Fibroblast of peridontal ligament (primary cell): ENCODE measurements at regions not wholly inside any gene's neighbourhood (a gene's known extent, or its start where the extent isn't known, plus 50 kb on each side); places are given as distances from the start of the nearest gene placed in this dataset.

Experiments used
- DNase-seq: peaks from one replicate; pipeline ENCODE4 v3.0.0-alpha.2; 2010; ENCODE audit errors: extremely low read depth

- no peak for DNase-seq
Observed at GRCh38 chr6:94088870-94089269, 669.5 kb upstream of the EPHA7 start.

GRCh38 chr6:94074764-94075163, 655.4 kb upstream of the EPHA7 start:
- DNase-seq = no peak

DNA sequence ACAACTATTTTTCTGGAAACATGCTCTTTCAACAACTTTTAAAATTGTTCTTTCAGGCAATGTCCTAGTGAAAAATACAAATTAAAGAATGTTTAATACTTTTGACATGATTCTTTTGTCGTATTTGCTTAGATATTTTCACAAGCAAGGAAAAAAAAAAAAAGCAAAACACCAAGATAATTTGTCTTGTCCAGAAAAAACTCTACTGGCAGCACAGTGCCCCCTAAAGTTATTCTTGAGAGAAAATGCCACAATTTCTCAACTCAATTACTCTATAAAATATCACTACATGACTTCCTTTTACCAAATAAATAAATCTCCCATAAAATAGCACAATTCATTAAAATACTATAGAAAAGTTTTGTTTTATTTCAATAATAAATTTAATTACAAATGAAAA, 652.5 kb upstream of the EPHA7 start:
- no peak for DNase-seq

GRCh38 chr6:94065707-94066337, 646.5 kb upstream of the EPHA7 start:
- DNase-seq = no peak

GRCh38 chr6:94052749-94053148, 633.4 kb upstream of the EPHA7 start:
- DNase-seq = no peak

DNA sequence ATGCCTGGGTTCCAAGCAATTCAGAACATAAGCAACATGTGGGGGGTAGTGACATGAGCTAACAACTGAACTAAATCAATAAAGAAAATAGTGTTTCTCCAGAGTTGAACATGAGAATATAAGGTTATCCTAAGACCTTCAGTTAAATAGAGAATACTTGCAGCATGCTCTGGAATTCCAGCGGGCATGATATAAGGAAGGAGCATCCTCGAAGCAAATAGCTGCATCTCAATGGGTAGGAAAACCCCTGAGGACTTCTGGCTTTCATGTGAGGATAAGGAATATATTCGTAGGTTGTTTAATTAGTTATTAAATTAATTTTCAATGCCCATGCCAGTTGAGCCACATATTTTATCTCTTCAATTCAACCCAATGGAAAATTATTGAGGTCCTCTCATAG, 631.2 kb upstream of the EPHA7 start:
- no peak for DNase-seq

DNA sequence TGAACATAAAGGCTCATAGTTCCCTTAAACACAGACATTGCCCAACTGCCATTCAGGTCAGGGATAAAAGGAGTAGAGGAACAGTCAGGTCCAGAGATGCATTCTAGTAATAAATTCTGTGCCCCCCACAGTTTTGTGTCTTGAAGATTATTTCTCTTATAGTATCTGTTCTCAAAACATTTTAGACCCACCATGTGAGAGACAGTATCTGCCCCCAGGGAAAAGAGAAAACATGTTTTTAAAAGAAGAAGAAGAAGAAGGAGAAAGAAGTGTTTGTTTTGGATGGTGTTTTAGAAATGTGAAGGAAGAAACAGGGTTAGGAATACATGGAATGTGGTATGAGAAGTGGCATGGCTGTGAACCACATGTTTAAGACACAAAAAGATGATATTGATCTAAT, 629.6 kb upstream of the EPHA7 start:
- DNase-seq = no peak

GRCh38 chr6:94045099-94045829, 625.9 kb upstream of the EPHA7 start:
- DNase-seq = no peak

DNA sequence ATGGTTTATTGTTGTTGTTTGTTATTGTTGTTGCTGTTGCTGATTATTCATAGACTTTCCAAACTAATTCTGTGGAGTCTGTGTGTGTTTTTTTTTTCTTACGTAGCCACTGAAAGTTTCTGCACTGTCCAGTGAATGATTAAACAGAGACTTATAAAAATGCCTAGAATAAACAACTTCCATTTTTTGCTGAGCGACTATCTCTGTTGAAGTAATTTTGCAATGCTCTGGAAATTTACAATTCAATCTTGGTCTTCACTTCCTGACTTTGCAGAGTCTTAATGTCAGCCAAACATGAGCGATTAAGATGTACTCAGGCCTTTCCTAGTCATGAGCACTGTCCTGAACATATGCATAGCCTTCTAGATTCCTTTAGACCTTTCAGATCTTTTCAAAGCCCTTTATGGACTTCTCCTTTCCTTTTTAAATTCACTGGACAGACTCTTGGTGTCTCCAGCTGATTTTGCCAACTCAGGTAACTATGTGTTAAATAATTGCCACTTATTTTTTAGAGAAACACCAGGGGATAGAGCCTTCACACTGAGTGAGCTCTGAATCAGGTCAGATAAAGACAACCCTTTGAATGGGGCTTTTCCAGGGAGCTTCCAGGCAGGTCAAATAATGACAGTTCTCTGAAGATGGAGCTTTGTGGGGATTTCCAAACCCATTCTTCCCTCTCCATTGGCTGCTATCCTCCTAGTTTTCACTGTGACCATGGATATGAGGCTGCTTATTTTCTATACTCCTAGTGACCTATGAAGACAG, 622.8 kb upstream of the EPHA7 start:
- DNase-seq = no peak

DNA sequence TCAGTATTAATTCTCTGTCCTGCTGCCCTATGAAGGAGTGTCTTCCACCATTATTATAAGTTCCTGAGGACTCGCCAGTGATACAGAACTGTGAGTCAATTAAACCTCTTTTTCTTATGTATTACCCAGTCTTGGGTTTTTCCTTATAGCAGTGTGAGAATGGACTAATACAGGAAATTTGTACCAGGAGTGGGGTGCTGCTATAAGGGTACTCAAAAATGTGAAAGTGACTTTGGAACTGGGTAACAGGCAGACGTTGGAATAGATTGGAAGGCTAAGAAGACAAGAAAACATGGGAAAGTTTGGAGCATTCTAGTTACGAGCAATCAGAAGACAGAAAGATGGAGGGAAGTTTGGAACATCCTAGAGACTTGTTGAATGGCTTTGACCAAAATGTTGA, 616.7 kb upstream of the EPHA7 start:
- DNase-seq = no peak

- DNase-seq = no peak
Observed at GRCh38 chr6:94027374-94027773, 608.0 kb upstream of the EPHA7 start.

DNA sequence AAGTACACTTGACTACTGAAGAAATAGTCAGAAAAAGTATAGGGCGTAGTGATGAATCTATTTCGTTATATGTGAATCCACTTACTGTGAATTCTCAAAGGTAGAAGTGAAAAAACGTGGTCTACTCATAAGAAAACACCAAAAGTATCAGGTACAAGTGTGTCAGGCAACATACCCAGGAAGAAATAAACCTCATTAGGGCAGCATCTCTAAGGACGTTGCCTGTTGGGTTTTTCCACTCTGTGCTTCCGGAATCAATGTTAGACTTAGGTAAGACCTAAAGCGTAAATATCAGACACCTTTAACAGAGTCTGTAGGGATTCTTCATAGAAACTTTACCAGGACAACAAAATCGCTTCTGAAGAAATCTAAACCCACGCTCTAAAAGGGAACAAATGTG, 607.2 kb upstream of the EPHA7 start:
- no peak for DNase-seq

GRCh38 chr6:94005835-94006234, 586.5 kb upstream of the EPHA7 start:
- DNase-seq = no peak

- DNase-seq = no peak
Observed at GRCh38 chr6:93992976-93993375, 573.6 kb upstream of the EPHA7 start.

DNA sequence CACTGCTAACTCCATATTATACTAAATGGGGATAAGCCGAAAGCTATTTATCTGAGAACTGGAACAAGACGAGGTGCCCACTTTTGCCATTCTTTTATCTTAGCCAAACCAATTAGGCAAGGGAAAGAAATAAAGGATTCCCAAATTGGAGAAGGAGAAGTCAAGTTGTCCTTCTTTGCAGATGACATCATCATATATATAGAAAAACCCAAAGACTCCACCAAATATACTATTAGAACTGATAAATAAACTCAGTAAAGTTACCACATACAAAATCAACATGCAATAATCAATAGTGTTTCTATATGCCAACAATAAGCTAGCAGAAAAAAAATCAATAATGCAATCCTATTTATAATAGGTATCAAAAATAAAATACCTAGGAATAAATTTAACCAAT, 570.3 kb upstream of the EPHA7 start:
- DNase-seq = no peak

DNA sequence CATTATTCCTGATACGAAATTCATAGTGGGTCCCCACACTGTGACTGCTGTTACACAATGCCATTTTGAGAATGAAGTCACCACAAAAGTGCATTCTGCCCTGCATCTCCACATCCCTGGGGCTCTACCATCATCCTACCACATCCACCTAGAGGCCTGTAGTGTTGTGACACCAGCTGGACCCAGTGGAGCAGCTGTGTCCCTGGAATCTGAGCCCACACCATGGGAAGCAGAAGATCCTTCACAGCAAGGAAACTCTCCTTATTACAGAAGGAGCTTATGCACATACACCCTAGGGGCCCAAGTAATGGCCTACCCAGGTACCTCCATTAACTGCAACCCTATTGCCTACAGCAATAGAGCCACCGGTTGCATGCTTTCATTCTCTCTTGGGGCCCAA, 566.6 kb upstream of the EPHA7 start:
- no peak for DNase-seq

GRCh38 chr6:93975159-93975558, 555.8 kb upstream of the EPHA7 start:
- DNase-seq = no peak

- no peak for DNase-seq
Observed at GRCh38 chr6:93974332-93974731, 555.0 kb upstream of the EPHA7 start.

GRCh38 chr6:93972791-93973190, 553.4 kb upstream of the EPHA7 start:
- DNase-seq = no peak

- no peak for DNase-seq
Observed at GRCh38 chr6:93970684-93971083, 551.3 kb upstream of the EPHA7 start.

- no peak for DNase-seq
Observed at GRCh38 chr6:93968126-93968525, 548.8 kb upstream of the EPHA7 start.

GRCh38 chr6:93964926-93965325, 545.6 kb upstream of the EPHA7 start:
- no peak for DNase-seq

DNA sequence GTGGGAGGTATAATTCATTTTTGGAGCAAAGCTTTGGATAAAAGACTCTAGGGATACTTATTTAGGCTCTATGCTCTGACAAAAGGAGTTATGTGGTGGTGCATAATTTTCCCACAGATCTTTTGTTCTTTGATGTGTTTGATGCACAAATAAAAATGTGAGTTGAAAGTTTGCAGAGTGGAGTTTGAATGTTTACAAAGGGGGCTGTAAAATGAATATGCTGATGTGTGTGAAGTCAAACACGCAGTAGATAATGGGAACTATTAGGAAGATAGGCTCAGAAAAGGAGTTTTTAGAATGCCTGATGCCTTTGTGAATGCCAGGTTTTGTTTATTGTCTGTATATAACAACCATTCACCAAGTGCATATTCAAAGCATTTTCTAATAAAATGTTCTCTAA, 545.0 kb upstream of the EPHA7 start:
- no peak for DNase-seq
